Kidney glomerular epithelial cell (primary cell): ENCODE measurements at regions not wholly inside any gene's neighbourhood (a gene's known extent, or its start where the extent isn't known, plus 50 kb on each side); places are given as distances from the start of the nearest gene placed in this dataset.

Source experiments
- DNase-seq: peaks from one replicate; lab custom pipeline; 2025; lab: John Stamatoyannopoulos, UW

DNA sequence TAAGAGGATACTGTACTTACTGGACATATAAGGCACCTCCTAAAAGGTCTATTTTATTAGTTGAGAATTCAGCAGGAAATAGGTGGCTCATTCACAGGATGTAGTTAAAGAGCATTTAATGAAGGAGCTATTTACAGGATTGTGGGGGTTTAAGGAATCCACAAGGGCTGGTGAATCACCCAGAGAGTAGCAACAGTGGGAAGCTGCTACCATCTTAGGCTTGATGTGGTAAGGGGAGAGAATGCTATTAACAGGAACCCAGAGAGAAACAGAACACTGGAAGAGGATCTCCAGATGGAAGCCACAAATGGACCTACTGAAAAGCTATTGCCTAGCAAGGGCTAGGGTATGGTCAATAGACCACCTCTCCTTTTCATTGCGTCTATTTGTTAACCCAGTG is 52.0 kb upstream of the COL11A1 start:
- no peak for DNase-seq
